ENCODE measurements at regions not wholly inside any gene's neighbourhood (a gene's known extent, or its start where the extent isn't known, plus 50 kb on each side); places are given as distances from the start of the nearest gene placed in this dataset.

- Histone ChIP-seq H4K20me1 (ENCODE audit: insufficient read depth) (no peaks in the 10 kb centered on the region), H3K4me2 (ENCODE audit: unreplicated experiment) (no peak overlapping the region), H3K9me2 (ENCODE audit: insufficient read depth) (no peaks in the 10 kb centered on the region), H3K27ac (no peak overlapping the region), H3K9ac (no peak overlapping the region), H3K79me2 (ENCODE audit: insufficient read depth) (no peaks in the 10 kb centered on the region), H3K4me1 (ENCODE audit: insufficient read depth) (no peaks in the 10 kb centered on the region), H2AFZ (no peak overlapping the region), H3F3A (ENCODE audit: insufficient read depth) (no peaks in the 10 kb centered on the region), H3K9me3 (ENCODE audit: low read depth) (no peaks in the 10 kb centered on the region), H3K27me3 (replicated peaks; ENCODE audit: insufficient read depth) (no peaks in the 10 kb centered on the region), H3K4me3 (no peak overlapping the region), H3K36me3 (ENCODE audit: low read depth) (no peaks in the 10 kb centered on the region)
- in situ Hi-C loops (cut with MboI), result no loop called here
- no peak for TF ChIP-seq EZH2phosphoT487 (IDR thresholded peaks at IDR 0.05; ENCODE audit: insufficient read depth, low read depth)
- no peak for TF ChIP-seq EZH2 (IDR thresholded peaks at IDR 0.05; ENCODE audit: insufficient read depth, poor library complexity, severe bottlenecking)
- 31 to 33% methylated on average over 3 of the region's 3 CpGs for WGBS, 2 experiments (ENCODE audit: low coverage in 1 of 2, low lambda C conversion rate in 2 of 2, missing lambda C conversion rate in 2 of 2)
- DNase-seq, result no peak
These were observed 151.6 kb upstream of the XYLT1 start for GRCh38 chr16:17622366-17622765.

GRCh38 chr16:17619261-17619660 is 148.5 kb upstream of the XYLT1 start:
- Histone ChIP-seq H3K9me3 (ENCODE audit: low read depth) (no peaks in the 10 kb centered on the region), H3K27ac (no peak overlapping the region), H3F3A (ENCODE audit: insufficient read depth) (no peaks in the 10 kb centered on the region), H4K20me1 (ENCODE audit: insufficient read depth) (no peaks in the 10 kb centered on the region), H3K4me2 (ENCODE audit: unreplicated experiment) (no peak overlapping the region), H3K4me1 (ENCODE audit: insufficient read depth) (no peaks in the 10 kb centered on the region), H2AFZ (no peak overlapping the region), H3K27me3 (replicated peaks; ENCODE audit: insufficient read depth) (no peaks in the 10 kb centered on the region; the same call in 1 of the 2 replicates), H3K4me3 (no peak overlapping the region), H3K79me2 (ENCODE audit: insufficient read depth) (no peaks in the 10 kb centered on the region), H3K9me2 (ENCODE audit: insufficient read depth) (no peaks in the 10 kb centered on the region), H3K9ac (no peak overlapping the region), H3K36me3 (ENCODE audit: low read depth) (no peaks in the 10 kb centered on the region)
- TF ChIP-seq EZH2phosphoT487 (IDR thresholded peaks at IDR 0.05; ENCODE audit: insufficient read depth, low read depth), result no peak
- TF ChIP-seq EZH2 (IDR thresholded peaks at IDR 0.05; ENCODE audit: insufficient read depth, poor library complexity, severe bottlenecking), result no peak
- WGBS, 2 experiments (ENCODE audit: low coverage in 1 of 2, low lambda C conversion rate in 2 of 2, missing lambda C conversion rate in 2 of 2), result 77 to 83% methylated on average over 8 of the region's 8 CpGs
- in situ Hi-C loops (cut with MboI), result no loop called here
- no peak for DNase-seq

- Histone ChIP-seq H3K36me3 (ENCODE audit: low read depth) (no peaks in the 10 kb centered on the region), H3K4me3 (no peak overlapping the region), H3K4me2 (ENCODE audit: unreplicated experiment) (no peak overlapping the region), H3K27me3 (replicated peaks; ENCODE audit: insufficient read depth) (no peaks in the 10 kb centered on the region; the same call in 1 of the 2 replicates), H3K9ac (no peak overlapping the region), H3K9me2 (ENCODE audit: insufficient read depth) (no peaks in the 10 kb centered on the region), H3K27ac (no peak overlapping the region), H3K9me3 (ENCODE audit: low read depth) (no peaks in the 10 kb centered on the region), H3K79me2 (ENCODE audit: insufficient read depth) (no peaks in the 10 kb centered on the region), H3F3A (ENCODE audit: insufficient read depth) (no peaks in the 10 kb centered on the region), H2AFZ (no peak overlapping the region), H4K20me1 (ENCODE audit: insufficient read depth) (no peaks in the 10 kb centered on the region), H3K4me1 (ENCODE audit: insufficient read depth) (no peaks in the 10 kb centered on the region)
- WGBS, 2 experiments (ENCODE audit: low coverage in 1 of 2, low lambda C conversion rate in 2 of 2, missing lambda C conversion rate in 2 of 2), result 0 to 11% methylated on average over 4 of the region's 4 CpGs
- TF ChIP-seq EZH2 (IDR thresholded peaks at IDR 0.05; ENCODE audit: insufficient read depth, poor library complexity, severe bottlenecking) (no peak), EZH2phosphoT487 (IDR thresholded peaks at IDR 0.05; ENCODE audit: insufficient read depth, low read depth) (no peak)
- no peak for DNase-seq
- in situ Hi-C loops (cut with MboI), result no loop called here
These were observed 146.3 kb upstream of the XYLT1 start for GRCh38 chr16:17617021-17617552.

- Histone ChIP-seq H2AFZ (no peak overlapping the region), H3K9ac (no peak overlapping the region), H3K4me1 (ENCODE audit: insufficient read depth) (no peaks in the 10 kb centered on the region), H3F3A (ENCODE audit: insufficient read depth) (no peaks in the 10 kb centered on the region), H3K27me3 (replicated peaks; ENCODE audit: insufficient read depth) (peaks cover 17% of the 10 kb centered on the region), H3K27ac (no peak overlapping the region), H3K36me3 (ENCODE audit: low read depth) (no peaks in the 10 kb centered on the region), H3K9me2 (ENCODE audit: insufficient read depth) (no peaks in the 10 kb centered on the region), H3K4me3 (no peak overlapping the region), H3K9me3 (ENCODE audit: low read depth) (no peaks in the 10 kb centered on the region), H3K79me2 (ENCODE audit: insufficient read depth) (no peaks in the 10 kb centered on the region), H3K4me2 (ENCODE audit: unreplicated experiment) (no peak overlapping the region), H4K20me1 (ENCODE audit: insufficient read depth) (no peaks in the 10 kb centered on the region)
- in situ Hi-C loops (cut with MboI), result no loop called here
- no peak for TF ChIP-seq EZH2phosphoT487 (IDR thresholded peaks at IDR 0.05; ENCODE audit: insufficient read depth, low read depth)
- no peak for TF ChIP-seq EZH2 (IDR thresholded peaks at IDR 0.05; ENCODE audit: insufficient read depth, poor library complexity, severe bottlenecking)
- WGBS, 2 experiments (ENCODE audit: low coverage in 1 of 2, low lambda C conversion rate in 2 of 2, missing lambda C conversion rate in 2 of 2), result 40 to 43% methylated on average over 3 of the region's 3 CpGs
- DNase-seq, result no peak
These were observed 141.6 kb upstream of the XYLT1 start for GRCh38 chr16:17612336-17612735.

- DNase-seq, result no peak
- Histone ChIP-seq H3K36me3 (ENCODE audit: low read depth) (no peaks in the 10 kb centered on the region), H2AFZ (no peak overlapping the region), H3K4me2 (ENCODE audit: unreplicated experiment) (no peak overlapping the region), H3K79me2 (ENCODE audit: insufficient read depth) (no peaks in the 10 kb centered on the region), H3K9me2 (ENCODE audit: insufficient read depth) (no peaks in the 10 kb centered on the region), H3K27me3 (replicated peaks; ENCODE audit: insufficient read depth) (peaks cover 21% of the 10 kb centered on the region), H4K20me1 (ENCODE audit: insufficient read depth) (no peaks in the 10 kb centered on the region), H3K4me1 (ENCODE audit: insufficient read depth) (no peaks in the 10 kb centered on the region), H3K9ac (no peak overlapping the region), H3F3A (ENCODE audit: insufficient read depth) (no peaks in the 10 kb centered on the region), H3K27ac (no peak overlapping the region), H3K4me3 (no peak overlapping the region), H3K9me3 (ENCODE audit: low read depth) (no peaks in the 10 kb centered on the region)
- 61 to 69% methylated on average over 6 of the region's 6 CpGs for WGBS, 2 experiments (ENCODE audit: low coverage in 1 of 2, low lambda C conversion rate in 2 of 2, missing lambda C conversion rate in 2 of 2)
- in situ Hi-C loops (cut with MboI), result no loop called here
- no peak for TF ChIP-seq EZH2 (IDR thresholded peaks at IDR 0.05; ENCODE audit: insufficient read depth, poor library complexity, severe bottlenecking)
- no peak for TF ChIP-seq EZH2phosphoT487 (IDR thresholded peaks at IDR 0.05; ENCODE audit: insufficient read depth, low read depth)
These were observed 136.8 kb upstream of the XYLT1 start for GRCh38 chr16:17607609-17608008.
